Ishikawa (cell line): ENCODE measurements at regions not wholly inside any gene's neighbourhood (a gene's known extent, or its start where the extent isn't known, plus 50 kb on each side); places are given as distances from the start of the nearest gene placed in this dataset.

Experiments used
- CEBPB ChIP-seq: IDR thresholded peaks from 2 replicates; pipeline ENCODE4 v1.6.1; 2012
- CREB1 ChIP-seq: IDR thresholded peaks from 2 replicates; pipeline ENCODE4 v1.6.1; 2012; ENCODE audit warnings: low read depth
- EGR1 ChIP-seq: IDR thresholded peaks from 2 replicates; pipeline ENCODE4 v1.6.1; 2012
- EP300 ChIP-seq: IDR thresholded peaks from 2 replicates; pipeline ENCODE4 v1.6.1; 2012; ENCODE audit warnings: borderline replicate concordance
- FOXM1 ChIP-seq: IDR thresholded peaks from 2 replicates; pipeline ENCODE4 v1.6.1; 2012; ENCODE audit warnings: low read depth, borderline replicate concordance
- MAX ChIP-seq: IDR thresholded peaks from 2 replicates; pipeline ENCODE4 v1.6.1; 2012
- NFIC ChIP-seq: IDR thresholded peaks from 2 replicates; pipeline ENCODE4 v1.6.1; 2012
- RAD21 ChIP-seq: IDR thresholded peaks from 2 replicates; pipeline ENCODE4 v1.6.1; 2012; ENCODE audit warnings: low read depth
- REST ChIP-seq: IDR thresholded peaks from 2 replicates; pipeline ENCODE4 v1.6.1; 2012; ENCODE audit warnings: low read depth, mild to moderate bottlenecking
- TAF1 ChIP-seq: IDR thresholded peaks from 2 replicates; pipeline ENCODE4 v1.6.1; 2012; ENCODE audit warnings: low read depth, mild to moderate bottlenecking
- TCF12 ChIP-seq: IDR thresholded peaks from 2 replicates; pipeline ENCODE4 v1.6.1; 2012; ENCODE audit warnings: low read depth
- TEAD4 ChIP-seq: IDR thresholded peaks from 2 replicates; pipeline ENCODE4 v1.6.1; 2012
- USF1 ChIP-seq: IDR thresholded peaks from 2 replicates; pipeline ENCODE4 v1.6.1; 2012
- YY1 ChIP-seq: IDR thresholded peaks from 2 replicates; pipeline ENCODE4 v1.6.1; 2012; ENCODE audit warnings: low read depth
- ZBTB7A ChIP-seq: IDR thresholded peaks from 2 replicates; pipeline ENCODE4 v1.6.1; 2012; ENCODE audit warnings: low read depth

GRCh38 chr1:198024336-198024735 lies 107.2 kb downstream of the LHX9 start:
- no peak for TF ChIP-seq TCF12

- no peak for TF ChIP-seq TEAD4
- no peak for TF ChIP-seq EP300
- no peak for TF ChIP-seq REST
- no peak for TF ChIP-seq YY1
- no peak for TF ChIP-seq TAF1
- TF ChIP-seq MAX: no peak
- TF ChIP-seq FOXM1: no peak
- no peak for TF ChIP-seq CEBPB
- no peak for TF ChIP-seq ZBTB7A
- no peak for TF ChIP-seq NFIC
These were observed 107.6 kb downstream of the LHX9 start for GRCh38 chr1:198024782-198025181.

- TF ChIP-seq CEBPB: no peak
- TF ChIP-seq NFIC: no peak
- TF ChIP-seq TCF12: no peak
- TF ChIP-seq YY1: no peak
- TF ChIP-seq ZBTB7A: no peak
- no peak for TF ChIP-seq TEAD4
- TF ChIP-seq CREB1: no peak
- TF ChIP-seq FOXM1: no peak
- TF ChIP-seq REST: no peak
These were observed 113.5 kb downstream of the LHX9 start for GRCh38 chr1:198030682-198031081.

- TF ChIP-seq YY1: no peak
- no peak for TF ChIP-seq ZBTB7A
- TF ChIP-seq CREB1: no peak
- no peak for TF ChIP-seq USF1
These were observed 113.9 kb downstream of the LHX9 start for GRCh38 chr1:198031086-198031485.

GRCh38 chr1:198032668-198033067 lies 115.5 kb downstream of the LHX9 start:
- TF ChIP-seq EP300 (no peak), EGR1 (no peak), FOXM1 (no peak), YY1 (no peak)

GRCh38 chr1:198040880-198041279 lies 115.9 kb upstream of the NEK7 start:
- no peak for TF ChIP-seq CREB1
- no peak for TF ChIP-seq EGR1
- no peak for TF ChIP-seq USF1
- TF ChIP-seq MAX: no peak
- TF ChIP-seq FOXM1: no peak
- TF ChIP-seq EP300: no peak
- TF ChIP-seq CEBPB: no peak
- no peak for TF ChIP-seq NFIC
- TF ChIP-seq TAF1: no peak
- no peak for TF ChIP-seq YY1
- TF ChIP-seq REST: no peak
- no peak for TF ChIP-seq RAD21
- no peak for TF ChIP-seq TEAD4
- no peak for TF ChIP-seq TCF12
